ENCODE measurements at regions not wholly inside any gene's neighbourhood (a gene's known extent, or its start where the extent isn't known, plus 50 kb on each side); places are given as distances from the start of the nearest gene placed in this dataset.
"Not testable (repeated sequence)": the region's sequence is repeated elsewhere in the genome, so short reads cannot be mapped to it uniquely, and the experiment has no call there.

GRCh38 chr15:91356083-91356482, 256.0 kb downstream of the SV2B start:
- no peak for DNase-seq

GRCh38 chr15:91357011-91357410, 257.0 kb downstream of the SV2B start:
- DNase-seq, result no peak

GRCh38 chr15:91357486-91357885, 257.4 kb downstream of the SV2B start:
- DNase-seq, result no peak

DNA sequence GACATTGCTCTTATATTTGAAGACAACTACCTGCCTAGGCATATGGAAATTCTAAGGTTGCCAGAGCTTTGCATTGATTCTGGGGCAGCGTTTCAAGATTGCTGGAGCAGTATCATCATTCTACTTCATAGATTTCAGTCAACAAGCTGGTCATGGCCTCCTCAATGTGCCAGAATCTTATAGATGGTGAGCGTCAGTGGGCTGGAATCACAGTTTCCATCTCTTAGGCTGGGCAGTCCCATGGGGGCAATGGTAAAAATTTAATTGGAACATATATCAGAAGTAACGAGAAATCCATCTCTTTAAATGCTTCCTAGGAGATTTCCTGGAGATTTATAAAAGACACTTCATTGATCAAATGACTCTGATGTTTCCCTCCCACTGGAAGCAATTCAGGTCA, 258.3 kb downstream of the SV2B start:
- DNase-seq, result no peak

GRCh38 chr15:91361696-91362095, 261.6 kb downstream of the SV2B start:
- not testable (repeated sequence) for DNase-seq

DNA sequence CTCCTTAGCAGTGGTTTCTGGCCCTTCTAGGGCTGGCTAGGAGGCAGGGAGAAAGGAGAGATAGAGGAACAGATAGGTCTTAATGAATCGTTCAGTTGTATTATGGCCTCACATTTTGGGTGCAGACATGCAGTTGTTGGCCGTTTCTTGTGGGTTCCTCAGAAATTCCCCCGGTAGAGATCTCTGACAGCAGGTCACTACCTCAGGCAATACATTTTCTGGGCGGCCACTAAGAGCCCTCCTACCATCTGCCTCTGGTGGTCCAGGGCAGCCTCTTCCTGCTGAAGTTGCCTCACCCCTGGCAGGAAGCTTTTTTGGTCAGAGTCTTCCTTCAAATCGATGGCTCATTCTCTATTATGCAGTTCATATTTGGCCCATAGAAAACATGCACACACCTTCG, 266.1 kb downstream of the SV2B start:
- no peak for DNase-seq

DNA sequence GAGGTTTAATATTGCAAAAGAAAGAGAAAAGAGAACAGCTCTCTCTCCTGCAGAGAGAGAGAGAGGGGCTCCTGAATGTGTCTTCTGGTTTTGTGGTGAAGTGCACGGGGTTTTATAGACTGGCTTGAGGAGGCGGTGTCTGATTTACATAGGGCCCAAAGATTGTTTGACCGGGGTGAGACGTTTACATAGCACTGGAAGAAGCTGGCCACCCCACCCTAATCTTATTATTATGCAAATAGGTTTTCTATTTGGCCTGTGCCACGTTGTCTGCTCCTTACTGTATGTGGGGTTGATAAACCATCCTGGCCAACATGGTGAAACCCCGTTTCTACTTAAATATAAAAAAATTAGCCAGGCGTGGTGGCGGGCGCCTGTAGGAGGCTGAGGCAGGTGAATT, 268.6 kb downstream of the SV2B start:
- no peak for DNase-seq

- DNase-seq, result no peak
These were observed 269.8 kb downstream of the SV2B start for GRCh38 chr15:91369823-91370222.

GRCh38 chr15:91371345-91371744, 271.3 kb downstream of the SV2B start:
- DNase-seq, result not testable (repeated sequence)

GRCh38 chr15:91374336-91374735, 274.3 kb downstream of the SV2B start:
- DNase-seq, result no peak

- DNase-seq, result no peak
These were observed 276.0 kb downstream of the SV2B start for GRCh38 chr15:91376038-91376437.

GRCh38 chr15:91380114-91380513, 280.1 kb downstream of the SV2B start:
- DNase-seq, result no peak

DNA sequence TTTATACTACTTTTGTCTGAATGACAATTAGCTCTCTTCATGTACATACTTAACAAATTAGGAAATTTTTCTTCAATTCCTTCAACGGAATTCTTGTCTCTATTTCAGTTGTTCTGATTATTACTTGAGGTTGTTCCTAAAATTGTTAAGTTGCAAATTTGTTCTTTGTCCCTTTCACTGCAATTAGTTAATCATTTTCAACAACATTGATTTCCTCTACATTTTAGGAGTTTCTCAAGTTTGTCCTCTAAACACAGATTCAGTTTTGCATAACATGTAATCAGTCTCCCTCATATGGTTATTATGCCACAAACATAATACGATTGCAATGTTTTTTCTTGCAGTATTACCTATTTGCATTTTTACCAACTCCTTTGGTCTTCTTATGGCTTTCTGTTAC, 283.5 kb downstream of the SV2B start:
- DNase-seq, result no peak

GRCh38 chr15:91384189-91384730, 284.2 kb downstream of the SV2B start:
- DNase-seq, result no peak

GRCh38 chr15:91385311-91385710, 285.3 kb downstream of the SV2B start:
- DNase-seq, result no peak

DNA sequence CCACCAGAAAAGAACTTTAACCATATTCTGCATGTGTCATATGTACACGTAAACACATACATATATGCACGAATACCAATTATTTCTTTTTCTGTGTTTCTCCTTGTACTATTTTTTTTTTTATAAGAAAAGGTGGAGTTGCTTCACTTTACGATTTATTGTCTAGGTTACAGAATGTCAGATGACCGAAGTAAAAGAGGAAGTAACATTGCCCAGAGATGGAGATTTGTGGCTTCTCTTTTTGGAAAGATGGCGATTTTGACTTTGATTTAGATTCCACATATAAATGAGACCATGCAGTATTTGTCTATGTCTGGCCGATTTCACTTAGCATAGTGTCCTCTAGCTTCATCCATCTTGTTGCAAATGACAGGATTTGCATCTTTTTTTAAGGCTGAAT, 293.1 kb downstream of the SV2B start:
- no peak for DNase-seq

DNA sequence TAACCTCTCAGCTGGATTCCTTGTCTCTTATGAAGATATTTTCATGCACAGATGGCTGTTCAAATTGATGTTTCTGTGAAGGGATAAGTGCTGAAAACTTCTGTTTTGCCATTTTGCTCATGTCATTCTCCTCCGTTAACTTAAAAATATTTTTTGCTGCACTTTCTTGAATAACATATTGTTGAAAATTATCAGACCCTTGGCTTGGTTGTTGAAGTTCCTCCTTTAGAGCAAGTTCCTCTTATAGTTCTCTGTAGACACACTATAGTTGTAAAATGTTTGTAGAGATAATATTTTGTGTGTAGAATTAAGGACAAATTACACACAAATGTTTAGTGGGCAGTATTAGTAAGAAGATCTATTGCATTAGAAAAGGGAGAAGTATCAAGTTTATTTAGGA, 300.4 kb downstream of the SV2B start:
- no peak for DNase-seq

GRCh38 chr15:91407269-91407889, 307.3 kb downstream of the SV2B start:
- DNase-seq, result no peak

- no peak for DNase-seq
These were observed 308.5 kb downstream of the SV2B start for GRCh38 chr15:91408476-91409076.

GRCh38 chr15:91409387-91409786, 309.3 kb downstream of the SV2B start:
- DNase-seq, result no peak

DNA sequence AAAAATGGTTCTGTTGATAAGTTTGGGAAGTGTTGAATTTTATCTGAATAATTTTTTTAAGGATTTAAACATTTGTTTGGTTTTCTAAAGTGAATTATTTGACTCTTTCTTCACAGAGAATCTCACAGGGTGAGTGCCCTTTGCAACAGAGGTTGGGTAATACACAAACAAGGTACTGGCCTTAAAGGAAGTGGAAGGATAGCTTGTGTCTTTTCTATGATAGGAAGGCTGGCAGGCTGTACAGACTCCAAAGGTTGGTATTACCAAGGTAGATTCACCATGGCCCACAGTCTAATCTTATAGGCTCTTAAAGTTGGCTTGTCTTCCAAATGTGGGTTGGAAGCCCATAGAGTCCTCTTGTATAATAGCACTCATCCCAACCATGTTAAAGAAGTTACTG, 311.5 kb downstream of the SV2B start:
- DNase-seq, result no peak

DNA sequence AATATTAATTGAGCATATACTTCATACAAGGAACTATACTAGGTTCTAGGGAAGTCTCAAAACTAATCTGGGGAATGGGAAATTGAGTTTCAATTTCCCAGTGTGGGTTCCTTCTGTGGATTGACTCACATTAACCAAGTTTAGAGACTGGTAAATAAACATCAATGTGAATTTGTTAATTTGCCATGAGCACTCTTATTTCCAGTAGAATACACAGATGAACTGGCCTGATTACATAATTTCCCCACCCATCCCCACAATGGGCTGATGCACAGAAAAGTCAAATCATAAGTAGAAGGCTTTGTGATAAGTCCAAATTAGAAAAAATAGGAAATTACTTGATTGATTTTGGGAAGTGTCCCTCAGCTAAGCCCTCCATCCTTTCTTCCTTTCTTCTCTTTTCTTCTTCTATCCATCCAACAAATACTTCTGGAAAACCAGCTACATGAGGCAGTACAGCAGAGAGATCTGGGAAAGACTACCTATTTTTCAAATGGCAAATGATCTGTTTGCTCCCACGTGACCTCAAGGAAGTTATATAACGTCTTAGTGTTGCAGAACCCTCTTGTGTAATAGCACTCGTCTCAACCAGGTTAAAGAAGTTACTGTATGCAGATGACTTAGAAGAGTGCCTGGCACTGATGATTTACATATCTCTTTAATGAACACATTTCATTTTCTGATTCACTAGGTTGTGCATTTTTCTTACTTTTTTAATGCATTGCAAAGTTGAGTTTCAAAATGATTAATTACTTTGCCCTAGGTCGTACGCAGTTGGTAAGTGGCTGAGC, 312.3 kb downstream of the SV2B start:
- DNase-seq, result no peak

- DNase-seq, result no peak
These were observed 313.1 kb downstream of the SV2B start for GRCh38 chr15:91413142-91413541.

GRCh38 chr15:91414124-91414523, 314.1 kb downstream of the SV2B start:
- DNase-seq, result no peak
